ENCODE measurements at regions not wholly inside any gene's neighbourhood (a gene's known extent, or its start where the extent isn't known, plus 50 kb on each side); places are given as distances from the start of the nearest gene placed in this dataset.

GRCh38 chr13:68984688-68985319 is 1122.8 kb upstream of the ATXN8OS start (continued):
- TF ChIP-seq AFF1 (IDR thresholded peaks at IDR 0.05; ENCODE audit: low read depth in 1 of 2, partially characterized antibody in 2 of 2) (no peak), KLF6 (CRISPR knock-in tag; IDR thresholded peaks at IDR 0.05; ENCODE audit: borderline replicate concordance) (no peak), ZNF280A (IDR thresholded peaks at IDR 0.05; ENCODE audit: low read depth, partially characterized antibody) (no peak), FOXK1 (CRISPR knock-in tag; IDR thresholded peaks at IDR 0.05; ENCODE audit: borderline replicate concordance) (no peak), ZFP36 (IDR thresholded peaks at IDR 0.05; ENCODE audit: low read depth, low read length, partially characterized antibody) (no peak)

Measured in K562 (cell line).